Activated T-cell treated with anti-CD3 and anti-CD28 coated beads for 4 hours (primary cell): ENCODE measurements at regions not wholly inside any gene's neighbourhood (a gene's known extent, or its start where the extent isn't known, plus 50 kb on each side); places are given as distances from the start of the nearest gene placed in this dataset.

Source experiments
- DNase-seq: peaks from one replicate; pipeline ENCODE4 v3.0.0-alpha.2; 2020

GRCh38 chr13:30125422-30126073, 181.8 kb downstream of the KATNAL1 start:
- DNase-seq: no peak

GRCh38 chr13:30124131-30124768, 183.1 kb downstream of the KATNAL1 start:
- DNase-seq: no peak

- DNase-seq: no peak
Observed at GRCh38 chr13:30123575-30123974, 183.8 kb downstream of the KATNAL1 start.

GRCh38 chr13:30121666-30122065, 185.7 kb downstream of the KATNAL1 start:
- DNase-seq: no peak

- no peak for DNase-seq
Observed at GRCh38 chr13:30121244-30121643, 186.1 kb downstream of the KATNAL1 start.

GRCh38 chr13:30120133-30120822, 187.1 kb downstream of the KATNAL1 start:
- no peak for DNase-seq

- DNase-seq: no peak
Observed at GRCh38 chr13:30119476-30119875, 187.9 kb downstream of the KATNAL1 start.

GRCh38 chr13:30116379-30116778, 191.0 kb downstream of the KATNAL1 start:
- DNase-seq: no peak

- no peak for DNase-seq
Observed at GRCh38 chr13:30115257-30115600, 192.1 kb downstream of the KATNAL1 start.

- peak; percentile 94 for DNase-seq
Observed at GRCh38 chr13:30114571-30115256, 192.6 kb downstream of the KATNAL1 start.

- no peak for DNase-seq
Observed at GRCh38 chr13:30113983-30114570, 193.3 kb downstream of the KATNAL1 start.

- no peak for DNase-seq
Observed at GRCh38 chr13:30113551-30113950, 193.8 kb downstream of the KATNAL1 start.

GRCh38 chr13:30112602-30113435, 194.5 kb downstream of the KATNAL1 start:
- peak; percentile 72 for DNase-seq

- no peak for DNase-seq
Observed at GRCh38 chr13:30111810-30112209, 195.5 kb downstream of the KATNAL1 start.

GRCh38 chr13:30110301-30111070, 196.9 kb downstream of the KATNAL1 start:
- DNase-seq: no peak

GRCh38 chr13:30109471-30110135, 197.7 kb downstream of the KATNAL1 start:
- no peak for DNase-seq

- no peak for DNase-seq
Observed at GRCh38 chr13:30108913-30109237, 198.5 kb downstream of the KATNAL1 start.

- no peak for DNase-seq
Observed at GRCh38 chr13:30108216-30108912, 199.0 kb downstream of the KATNAL1 start.

- no peak for DNase-seq
Observed at GRCh38 chr13:30107521-30108136, 199.7 kb downstream of the KATNAL1 start.

- DNase-seq: no peak
Observed at GRCh38 chr13:30107121-30107520, 200.2 kb downstream of the KATNAL1 start.
